ENCODE measurements at regions not wholly inside any gene's neighbourhood (a gene's known extent, or its start where the extent isn't known, plus 50 kb on each side); places are given as distances from the start of the nearest gene placed in this dataset.
A peak's percentile ranks its signal among the peaks of the same experiment; 100 is the strongest.

DNA sequence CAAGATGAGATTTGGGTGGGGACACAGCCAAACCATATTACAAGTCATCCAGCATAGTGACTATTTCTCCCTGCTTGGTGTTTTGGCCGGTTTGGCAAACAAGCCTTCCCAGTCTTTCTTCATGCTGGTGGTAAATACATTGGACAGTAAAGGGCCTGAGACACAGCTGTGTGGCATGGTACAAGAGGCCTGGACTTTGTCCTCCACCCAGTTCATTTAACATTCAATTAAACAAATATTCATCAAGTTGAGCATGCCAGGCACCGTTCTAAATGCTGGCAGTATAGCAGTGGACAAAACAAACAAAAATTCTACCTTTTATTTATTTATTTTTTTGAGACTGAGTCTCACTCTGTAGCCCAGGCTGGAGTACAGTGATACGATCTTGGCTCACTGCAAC, 62.7 kb upstream of the SLC28A3 start:
- Mint-ChIP-seq H3K27me3 (ENCODE audit: unreplicated experiment) (no peaks in the 10 kb centered on the region), H3K4me1 (ENCODE audit: unreplicated experiment) (no peaks in the 10 kb centered on the region), H3K36me3 (ENCODE audit: low read depth, unreplicated experiment) (no peaks in the 10 kb centered on the region), H3K27ac (ENCODE audit: unreplicated experiment) (no peak overlapping the region), H3K9me3 (ENCODE audit: unreplicated experiment) (no peaks in the 10 kb centered on the region), H3K4me3 (ENCODE audit: unreplicated experiment) (no peak overlapping the region)
- DNase-seq (ENCODE audit: low spot score): no peak
- TF ChIP-seq, protein P1, sequence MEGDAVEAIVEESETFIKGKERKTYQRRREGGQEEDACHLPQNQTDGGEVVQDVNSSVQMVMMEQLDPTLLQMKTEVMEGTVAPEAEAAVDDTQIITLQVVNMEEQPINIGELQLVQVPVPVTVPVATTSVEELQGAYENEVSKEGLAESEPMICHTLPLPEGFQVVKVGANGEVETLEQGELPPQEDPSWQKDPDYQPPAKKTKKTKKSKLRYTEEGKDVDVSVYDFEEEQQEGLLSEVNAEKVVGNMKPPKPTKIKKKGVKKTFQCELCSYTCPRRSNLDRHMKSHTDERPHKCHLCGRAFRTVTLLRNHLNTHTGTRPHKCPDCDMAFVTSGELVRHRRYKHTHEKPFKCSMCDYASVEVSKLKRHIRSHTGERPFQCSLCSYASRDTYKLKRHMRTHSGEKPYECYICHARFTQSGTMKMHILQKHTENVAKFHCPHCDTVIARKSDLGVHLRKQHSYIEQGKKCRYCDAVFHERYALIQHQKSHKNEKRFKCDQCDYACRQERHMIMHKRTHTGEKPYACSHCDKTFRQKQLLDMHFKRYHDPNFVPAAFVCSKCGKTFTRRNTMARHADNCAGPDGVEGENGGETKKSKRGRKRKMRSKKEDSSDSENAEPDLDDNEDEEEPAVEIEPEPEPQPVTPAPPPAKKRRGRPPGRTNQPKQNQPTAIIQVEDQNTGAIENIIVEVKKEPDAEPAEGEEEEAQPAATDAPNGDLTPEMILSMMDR (IDR thresholded peaks at IDR 0.05; ENCODE audit: unreplicated experiment): no peak

DNA sequence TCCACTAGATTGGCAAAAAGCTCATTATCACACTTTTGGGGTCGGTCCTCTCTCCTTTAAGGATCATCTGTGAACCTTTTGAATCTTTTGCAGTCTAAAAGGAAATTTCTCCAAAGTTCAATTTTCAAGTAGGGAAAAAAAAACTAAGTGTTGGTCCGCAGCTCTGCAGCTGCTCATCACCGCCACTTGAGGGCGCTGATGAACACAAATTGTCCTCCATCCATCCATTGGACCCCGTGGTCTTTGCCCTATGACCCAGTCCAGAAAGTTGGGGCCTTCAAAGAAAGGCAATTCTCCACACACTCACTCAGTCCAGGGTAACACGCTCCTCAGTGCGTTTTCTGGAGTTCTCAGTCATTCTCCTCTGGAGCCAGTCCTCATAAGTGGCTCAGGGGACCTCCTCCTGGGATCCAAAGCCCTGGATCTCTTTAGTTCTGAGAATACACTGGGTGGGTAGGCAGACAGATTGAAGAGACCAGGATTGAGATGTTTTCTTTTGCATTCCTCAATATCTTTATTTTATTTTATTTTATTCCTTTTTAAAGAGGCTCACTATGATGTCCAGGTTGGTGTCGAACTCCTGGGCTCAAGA, 63.6 kb upstream of the SLC28A3 start:
- Mint-ChIP-seq H3K4me3 (ENCODE audit: unreplicated experiment) (no peak overlapping the region), H3K27ac (ENCODE audit: unreplicated experiment) (no peak overlapping the region), H3K27me3 (ENCODE audit: unreplicated experiment) (no peaks in the 10 kb centered on the region), H3K9me3 (ENCODE audit: unreplicated experiment) (no peaks in the 10 kb centered on the region), H3K4me1 (ENCODE audit: unreplicated experiment) (no peaks in the 10 kb centered on the region), H3K36me3 (ENCODE audit: low read depth, unreplicated experiment) (no peaks in the 10 kb centered on the region)
- TF ChIP-seq, protein P1 (IDR thresholded peaks at IDR 0.05; ENCODE audit: unreplicated experiment): peak; percentile 87
- peak; percentile 44 for DNase-seq (ENCODE audit: low spot score)

GRCh38 chr9:84405667-84406066, 65.1 kb upstream of the SLC28A3 start:
- H3K9me3 Mint-ChIP-seq (ENCODE audit: unreplicated experiment): no peaks in the 10 kb centered on the region
- H3K27ac Mint-ChIP-seq (ENCODE audit: unreplicated experiment): no peak overlapping the region
- H3K4me1 Mint-ChIP-seq (ENCODE audit: unreplicated experiment): no peaks in the 10 kb centered on the region
- no peaks in the 10 kb centered on the region for H3K27me3 Mint-ChIP-seq (ENCODE audit: unreplicated experiment)
- no peak for DNase-seq (ENCODE audit: low spot score)
- H3K4me3 Mint-ChIP-seq (ENCODE audit: unreplicated experiment): no peak overlapping the region
- TF ChIP-seq, protein P1 (IDR thresholded peaks at IDR 0.05; ENCODE audit: unreplicated experiment): no peak
- no peaks in the 10 kb centered on the region for H3K36me3 Mint-ChIP-seq (ENCODE audit: low read depth, unreplicated experiment)

- Mint-ChIP-seq H3K27me3 (ENCODE audit: unreplicated experiment) (no peaks in the 10 kb centered on the region), H3K4me1 (ENCODE audit: unreplicated experiment) (no peaks in the 10 kb centered on the region), H3K4me3 (ENCODE audit: unreplicated experiment) (no peak overlapping the region), H3K9me3 (ENCODE audit: unreplicated experiment) (no peaks in the 10 kb centered on the region), H3K27ac (ENCODE audit: unreplicated experiment) (no peak overlapping the region), H3K36me3 (ENCODE audit: low read depth, unreplicated experiment) (no peaks in the 10 kb centered on the region)
- no peak for DNase-seq (ENCODE audit: low spot score)
- TF ChIP-seq, protein P1 (IDR thresholded peaks at IDR 0.05; ENCODE audit: unreplicated experiment): no peak
Observed at GRCh38 chr9:84408416-84408815, 67.9 kb upstream of the SLC28A3 start.

- no peak for DNase-seq (ENCODE audit: low spot score)
- Mint-ChIP-seq H3K36me3 (ENCODE audit: low read depth, unreplicated experiment) (no peaks in the 10 kb centered on the region), H3K4me1 (ENCODE audit: unreplicated experiment) (no peaks in the 10 kb centered on the region), H3K9me3 (ENCODE audit: unreplicated experiment) (no peaks in the 10 kb centered on the region), H3K4me3 (ENCODE audit: unreplicated experiment) (no peak overlapping the region), H3K27me3 (ENCODE audit: unreplicated experiment) (no peaks in the 10 kb centered on the region), H3K27ac (ENCODE audit: unreplicated experiment) (no peak overlapping the region)
- TF ChIP-seq, protein P1 (IDR thresholded peaks at IDR 0.05; ENCODE audit: unreplicated experiment): no peak
Observed at GRCh38 chr9:84411683-84412267, 71.2 kb upstream of the SLC28A3 start.

All from endothelial cell (in vitro differentiated cells).